GM21360 (cell line): ENCODE measurements at regions not wholly inside any gene's neighbourhood (a gene's known extent, or its start where the extent isn't known, plus 50 kb on each side); places are given as distances from the start of the nearest gene placed in this dataset.

Source experiments
- ATAC-seq: cut with Tn5 transposase; IDR thresholded peaks from one replicate; pipeline ENCODE4 v1.9.1; 2021; ENCODE audit warnings: mild to moderate bottlenecking, moderate library complexity; ENCODE audit not compliant: unreplicated experiment

- no peak for ATAC-seq
Measured at GRCh38 chr3:118406562-118406961, 628.1 kb downstream of the IGSF11 start.

- no peak for ATAC-seq
Measured at GRCh38 chr3:118408431-118408830, 626.2 kb downstream of the IGSF11 start.

GRCh38 chr3:118412503-118412902 lies 622.1 kb downstream of the IGSF11 start:
- ATAC-seq, result peak; percentile 98

- no peak for ATAC-seq
Measured at GRCh38 chr3:118425272-118425837, 609.3 kb downstream of the IGSF11 start.

- no peak for ATAC-seq
Measured at GRCh38 chr3:118433825-118434224, 600.8 kb downstream of the IGSF11 start.

- ATAC-seq, result no peak
Measured at GRCh38 chr3:118435851-118436350, 598.7 kb downstream of the IGSF11 start.

GRCh38 chr3:118436697-118437262 lies 597.9 kb downstream of the IGSF11 start:
- no peak for ATAC-seq

GRCh38 chr3:118445036-118445435 lies 589.6 kb downstream of the IGSF11 start:
- ATAC-seq, result no peak

- ATAC-seq, result no peak
Measured at GRCh38 chr3:118447339-118447738, 587.3 kb downstream of the IGSF11 start.

- ATAC-seq, result no peak
Measured at GRCh38 chr3:118466795-118467330, 567.8 kb downstream of the IGSF11 start.

- no peak for ATAC-seq
Measured at GRCh38 chr3:118468801-118469200, 565.8 kb downstream of the IGSF11 start.

GRCh38 chr3:118472586-118472985 lies 562.1 kb downstream of the IGSF11 start:
- no peak for ATAC-seq

- ATAC-seq, result no peak
Measured at GRCh38 chr3:118473343-118473742, 561.3 kb downstream of the IGSF11 start.

GRCh38 chr3:118476885-118477618 lies 557.6 kb downstream of the IGSF11 start:
- peak; percentile 30 for ATAC-seq

GRCh38 chr3:118477768-118478167 lies 556.9 kb downstream of the IGSF11 start:
- ATAC-seq, result peak; percentile 5

- ATAC-seq, result no peak
Measured at GRCh38 chr3:118478706-118479276, 555.9 kb downstream of the IGSF11 start.

- no peak for ATAC-seq
Measured at GRCh38 chr3:118479376-118479775, 555.3 kb downstream of the IGSF11 start.

GRCh38 chr3:118480101-118480860 lies 554.4 kb downstream of the IGSF11 start:
- ATAC-seq, result peak; percentile 56

- ATAC-seq, result peak; percentile 90
Measured at GRCh38 chr3:118485693-118486092, 549.0 kb downstream of the IGSF11 start.

GRCh38 chr3:118487734-118488133 lies 546.9 kb downstream of the IGSF11 start:
- ATAC-seq, result no peak

- no peak for ATAC-seq
Measured at GRCh38 chr3:118488732-118489131, 545.9 kb downstream of the IGSF11 start.
